ENCODE measurements at regions not wholly inside any gene's neighbourhood (a gene's known extent, or its start where the extent isn't known, plus 50 kb on each side); places are given as distances from the start of the nearest gene placed in this dataset.

GRCh38 chr6:24052590-24052961, 73.4 kb upstream of the NRSN1 start:
- no peak for DNase-seq
- no peak for TF ChIP-seq CTCF (IDR thresholded peaks at IDR 0.05)
- TF ChIP-seq POLR2A (IDR thresholded peaks at IDR 0.05) = no peak
- no peaks in the 10 kb centered on the region for H3K27me3 ChIP-seq
- H3K4me3 ChIP-seq = no peak overlapping the region
- no peak for ATAC-seq
- intact Hi-C loops (cut with DNase I) = no loop called here
- no peaks in the 10 kb centered on the region for H3K4me1 ChIP-seq
- no peaks in the 10 kb centered on the region for H3K36me3 ChIP-seq
- H3K27ac ChIP-seq = no peak overlapping the region
- WGBS (ENCODE audit: insufficient coverage, low coverage, low lambda C conversion rate, missing lambda C conversion rate) = 65% methylated on average over 2 of the region's 4 CpGs
- no peaks in the 10 kb centered on the region for H3K9me3 ChIP-seq

GRCh38 chr6:24053057-24053456, 73.0 kb upstream of the NRSN1 start:
- DNase-seq = no peak
- H3K9me3 ChIP-seq = no peaks in the 10 kb centered on the region
- no peaks in the 10 kb centered on the region for H3K27me3 ChIP-seq
- ATAC-seq = no peak
- H3K4me1 ChIP-seq = no peaks in the 10 kb centered on the region
- H3K36me3 ChIP-seq = no peaks in the 10 kb centered on the region
- H3K4me3 ChIP-seq = no peak overlapping the region
- TF ChIP-seq POLR2A (IDR thresholded peaks at IDR 0.05) (no peak), CTCF (IDR thresholded peaks at IDR 0.05) (no peak)
- intact Hi-C loops (cut with DNase I) = no loop called here
- no peak overlapping the region for H3K27ac ChIP-seq
- WGBS (ENCODE audit: insufficient coverage, low coverage, low lambda C conversion rate, missing lambda C conversion rate) = 22% methylated on average over 1 of the region's 1 CpG

GRCh38 chr6:24054388-24054787, 71.6 kb upstream of the NRSN1 start:
- intact Hi-C loops (cut with DNase I) = no loop called here
- ATAC-seq (no peak), DNase-seq (no peak)
- no peak overlapping the region for H3K4me3 ChIP-seq
- H3K4me1 ChIP-seq = no peaks in the 10 kb centered on the region
- no peaks in the 10 kb centered on the region for H3K36me3 ChIP-seq
- no peaks in the 10 kb centered on the region for H3K9me3 ChIP-seq
- H3K27ac ChIP-seq = no peak overlapping the region
- no peak for TF ChIP-seq POLR2A (IDR thresholded peaks at IDR 0.05)
- no peak for TF ChIP-seq CTCF (IDR thresholded peaks at IDR 0.05)
- H3K27me3 ChIP-seq = no peaks in the 10 kb centered on the region
- WGBS (ENCODE audit: insufficient coverage, low coverage, low lambda C conversion rate, missing lambda C conversion rate) = 56% methylated on average over 3 of the region's 3 CpGs

GRCh38 chr6:24056567-24056966, 69.4 kb upstream of the NRSN1 start:
- 40% methylated on average over 1 of the region's 4 CpGs for WGBS (ENCODE audit: insufficient coverage, low coverage, low lambda C conversion rate, missing lambda C conversion rate)
- intact Hi-C loops (cut with DNase I) = no loop called here

More at GRCh38 chr6:24056567-24056966, 69.4 kb upstream of the NRSN1 start:
- DNase-seq (no peak), ATAC-seq (no peak)
- Histone ChIP-seq H3K36me3 (no peaks in the 10 kb centered on the region), H3K4me1 (no peaks in the 10 kb centered on the region), H3K27me3 (no peaks in the 10 kb centered on the region), H3K4me3 (no peak overlapping the region), H3K27ac (no peak overlapping the region), H3K9me3 (no peaks in the 10 kb centered on the region)
- TF ChIP-seq CTCF (IDR thresholded peaks at IDR 0.05) (no peak), POLR2A (IDR thresholded peaks at IDR 0.05) (no peak)

All from right lobe of liver (tissue), 6 donors.